ENCODE measurements at regions not wholly inside any gene's neighbourhood (a gene's known extent, or its start where the extent isn't known, plus 50 kb on each side); places are given as distances from the start of the nearest gene placed in this dataset.

GRCh38 chr15:95624616-95625361 lies 705.7 kb upstream of the NR2F2 start:
- TF ChIP-seq CTCF (IDR thresholded peaks at IDR 0.05) (no peak), POLR2A (IDR thresholded peaks at IDR 0.05) (no peak)

Measured in uterus (tissue), 2 donors.